Muscle of back (tissue), 3 donors: ENCODE measurements at regions not wholly inside any gene's neighbourhood (a gene's known extent, or its start where the extent isn't known, plus 50 kb on each side); places are given as distances from the start of the nearest gene placed in this dataset.

ENCODE experiments used
- DNase-seq, 3 donors: peaks; one replicate each; pipeline versions ENCODE4 v3.0.0 to v3.0.0-alpha.2; 2013

DNA sequence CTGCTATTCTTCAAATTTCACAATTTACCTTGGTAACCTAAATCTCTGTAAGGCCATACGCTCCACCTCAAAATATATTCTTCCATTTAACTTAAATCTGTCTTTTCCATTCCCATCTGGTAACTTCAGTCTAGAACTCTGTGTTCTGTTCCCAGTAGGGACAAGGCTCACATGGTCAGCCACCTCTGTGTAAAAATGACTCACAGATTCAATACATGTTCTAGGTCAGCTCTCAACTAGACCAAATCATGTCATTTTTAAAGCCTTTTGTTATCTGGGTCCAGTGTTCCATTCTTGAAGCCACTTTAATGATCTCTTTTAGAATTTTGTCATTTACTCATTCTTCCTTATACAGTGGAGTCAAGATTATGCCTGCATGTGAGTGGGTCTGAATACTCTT, 315.6 kb upstream of the CITED2 start:
- DNase-seq = no peak

GRCh38 chr6:139687055-139687454, 312.6 kb upstream of the CITED2 start:
- DNase-seq = no peak

DNA sequence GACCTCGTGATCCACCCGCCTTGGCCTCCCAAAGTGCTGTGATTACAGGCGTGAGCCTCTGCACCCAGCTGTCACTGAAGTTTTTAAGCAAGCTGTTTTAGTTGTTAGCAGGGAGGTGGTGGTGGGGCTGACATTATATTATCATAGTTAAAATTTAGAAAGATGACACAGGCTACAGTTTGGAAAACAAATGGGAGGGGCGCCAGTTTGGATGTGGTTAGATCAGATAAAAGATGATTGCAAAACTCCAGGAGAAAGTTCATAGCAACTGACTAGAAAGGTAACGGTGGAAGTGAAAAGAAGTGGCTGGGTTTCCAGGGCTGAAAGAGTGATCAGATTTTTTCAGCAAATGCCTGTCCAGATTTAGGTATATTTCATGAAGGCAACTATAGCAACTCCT, 311.9 kb upstream of the CITED2 start:
- DNase-seq = no peak

DNA sequence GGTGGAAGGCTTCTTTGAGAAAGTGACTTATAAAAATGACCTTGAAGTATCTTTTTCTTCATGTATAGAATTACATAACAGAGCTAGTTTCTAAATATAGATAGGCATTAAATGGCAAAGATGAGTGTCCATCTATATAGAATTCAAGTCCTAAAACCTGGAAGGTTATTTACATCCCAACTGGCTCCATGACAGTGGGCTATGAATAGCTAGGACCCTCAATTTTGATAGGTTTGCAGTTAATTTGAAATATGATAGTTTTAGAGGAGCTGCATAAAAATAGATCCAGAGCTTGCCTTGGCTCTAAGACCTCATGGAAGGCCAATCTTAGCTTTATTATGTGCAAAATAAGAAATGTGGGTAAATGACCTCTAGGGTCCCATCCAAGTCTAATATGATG, 310.6 kb upstream of the CITED2 start:
- DNase-seq = no peak

GRCh38 chr6:139680819-139681218, 306.4 kb upstream of the CITED2 start:
- peak in 1 of 3 donors; percentile 8 for DNase-seq

DNA sequence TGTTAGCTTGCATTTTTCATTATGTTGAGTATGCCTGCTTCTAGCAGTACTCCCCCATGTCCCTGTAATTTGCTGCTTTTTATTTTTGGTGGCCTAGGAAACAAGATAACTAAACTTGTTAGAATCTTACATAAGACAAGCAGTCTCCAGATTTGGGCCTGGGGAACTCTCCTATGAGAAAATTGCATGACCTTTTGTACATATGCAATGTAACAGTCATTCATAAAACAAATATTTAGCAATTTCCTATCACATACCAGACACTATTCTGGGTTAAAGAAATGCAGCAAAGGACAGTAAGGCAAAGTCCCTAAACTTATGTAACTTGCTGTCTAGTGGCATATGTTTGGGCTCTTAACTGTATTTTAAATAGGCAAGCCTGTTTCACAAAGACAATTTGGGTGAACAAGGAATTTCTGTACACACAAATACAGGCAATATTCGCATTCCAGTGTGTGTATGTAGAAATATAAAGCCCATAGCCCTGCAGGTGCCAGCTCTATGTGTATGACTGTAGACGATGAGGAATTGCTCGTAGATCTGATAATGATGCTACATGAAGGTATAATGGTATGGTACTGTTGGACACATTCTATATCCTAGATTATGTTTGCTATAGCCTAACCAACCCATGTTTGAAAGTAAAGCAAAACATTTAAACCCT, 305.2 kb upstream of the CITED2 start:
- peak; percentile 15 to 54 (median 20) for DNase-seq

- DNase-seq = no peak
Measured at GRCh38 chr6:139676718-139677117, 302.3 kb upstream of the CITED2 start.

- DNase-seq = no peak
Measured at GRCh38 chr6:139666284-139666683, 291.8 kb upstream of the CITED2 start.

- no peak for DNase-seq
Measured at GRCh38 chr6:139663996-139664395, 289.5 kb upstream of the CITED2 start.

- DNase-seq = no peak
Measured at GRCh38 chr6:139659711-139660110, 285.3 kb upstream of the CITED2 start.

- no peak for DNase-seq
Measured at GRCh38 chr6:139659196-139659595, 284.7 kb upstream of the CITED2 start.

DNA sequence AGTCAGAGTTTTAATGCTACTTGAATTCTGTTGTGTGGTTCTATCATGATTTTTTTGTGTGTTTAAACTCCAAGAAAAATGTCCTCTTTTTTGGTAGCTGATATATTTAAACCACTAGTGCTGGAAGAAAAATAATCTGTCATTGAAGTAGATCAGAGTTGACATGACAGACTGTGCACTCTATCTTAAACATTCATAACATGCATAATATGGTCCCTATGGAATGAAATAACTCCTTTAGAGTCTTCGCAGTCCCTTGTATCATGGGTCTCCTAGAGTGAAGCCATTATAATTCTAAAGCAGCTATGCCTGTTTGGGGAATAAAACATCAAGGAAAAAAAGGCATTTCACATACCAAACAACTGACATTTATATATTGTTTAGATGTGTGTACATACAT, 282.7 kb upstream of the CITED2 start:
- no peak for DNase-seq

DNA sequence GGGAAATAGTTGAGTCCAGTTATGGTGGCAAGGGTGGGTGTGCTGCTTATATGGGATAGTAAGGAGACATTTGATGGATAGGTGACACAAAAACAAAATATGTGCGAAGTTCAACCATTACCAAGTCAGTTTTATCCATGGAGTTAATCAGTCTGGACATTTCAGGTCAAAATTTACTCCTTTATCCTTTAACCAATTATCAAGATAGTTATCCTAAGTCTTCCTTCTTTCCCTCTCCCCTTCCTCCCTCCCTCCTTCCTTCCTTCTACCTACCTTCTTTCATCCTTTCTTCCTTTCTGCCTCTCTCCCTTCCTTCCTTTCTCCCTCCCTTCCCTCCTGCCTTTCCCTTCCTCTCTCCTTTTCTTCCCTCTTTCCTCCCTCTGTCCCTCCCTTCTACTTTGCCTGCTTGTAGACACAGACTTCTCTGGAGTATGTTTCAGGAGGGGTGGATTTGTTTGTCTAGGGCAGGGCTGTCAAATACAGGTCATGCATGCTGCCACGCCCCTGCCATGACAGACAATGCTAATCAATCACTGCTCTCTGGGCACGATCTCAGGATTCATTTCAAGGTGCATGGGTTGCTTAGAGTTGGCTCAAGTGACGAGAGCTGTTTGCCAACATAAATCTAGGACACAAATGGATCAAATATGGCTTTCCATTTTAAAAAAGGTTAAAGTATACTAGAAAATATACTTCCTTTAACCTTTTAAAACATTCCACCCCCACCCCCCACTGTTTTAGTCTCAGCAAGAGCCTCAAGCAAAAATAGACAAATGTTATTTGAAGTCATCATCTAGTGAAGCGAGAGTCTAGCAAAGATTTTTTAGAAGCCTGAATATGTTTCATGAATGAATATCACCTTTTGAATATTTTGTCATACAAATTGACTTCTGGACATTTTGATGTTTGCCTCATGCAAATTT, 281.6 kb upstream of the CITED2 start:
- DNase-seq = no peak

DNA sequence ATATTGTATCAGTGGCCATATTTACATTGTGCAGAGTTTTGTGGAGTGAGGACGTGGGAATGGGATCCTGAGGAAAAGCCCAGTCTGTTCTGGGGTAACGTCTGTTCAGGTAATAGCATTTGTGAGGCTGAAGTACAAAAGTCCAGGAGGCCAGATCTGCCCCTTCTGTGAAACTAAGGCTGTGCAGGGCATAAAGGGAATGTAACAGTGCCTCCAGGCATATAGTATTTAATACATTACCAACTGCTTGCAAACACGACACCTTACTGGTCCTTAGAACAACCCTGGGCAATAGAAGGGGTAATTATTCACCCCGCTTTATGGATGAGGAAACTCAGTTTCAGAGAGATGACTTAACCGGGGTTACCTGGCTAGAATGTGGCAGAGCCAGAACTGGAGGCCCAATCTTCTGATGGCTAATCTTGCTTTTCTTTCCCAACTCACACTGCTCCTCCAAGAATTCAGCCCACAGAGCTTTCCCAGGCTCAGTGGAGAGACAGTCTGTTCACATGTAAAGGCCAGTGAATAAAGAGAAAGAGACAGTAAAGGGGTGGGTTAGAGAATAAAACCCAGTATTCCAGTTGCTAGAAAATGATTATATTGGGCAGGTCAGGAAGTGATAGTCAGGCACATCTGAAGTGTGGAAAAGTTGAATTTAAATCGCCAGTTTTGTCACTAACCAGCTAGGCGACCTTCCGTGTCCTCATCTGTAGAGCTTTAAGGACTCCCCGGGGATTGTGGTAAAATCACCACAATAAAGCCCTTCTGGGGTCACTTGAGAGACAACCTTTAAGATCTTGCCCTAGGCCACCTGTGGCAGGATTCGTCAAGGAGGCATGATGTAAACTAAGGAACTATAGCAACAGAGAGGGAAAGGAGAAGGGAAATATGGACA, 280.7 kb upstream of the CITED2 start:
- DNase-seq = no peak

DNA sequence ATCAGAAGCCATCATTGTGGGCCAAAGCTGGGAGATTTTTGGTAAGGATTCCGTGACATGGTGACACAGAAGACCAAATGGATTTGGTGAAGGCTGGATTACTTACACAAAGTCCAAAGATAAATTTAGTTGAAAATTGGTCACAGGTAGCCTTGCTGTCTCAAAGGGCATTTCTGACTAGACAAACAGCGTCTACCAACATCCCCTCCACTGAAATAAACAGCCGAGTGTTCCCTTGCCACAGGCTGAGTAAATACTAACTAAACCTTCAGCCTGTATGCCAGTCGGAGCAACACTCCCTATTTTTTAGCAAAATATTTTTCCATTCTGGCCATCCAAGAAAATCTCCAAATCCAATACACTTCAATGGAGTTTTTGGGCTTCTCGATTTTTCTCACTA, 279.9 kb upstream of the CITED2 start:
- no peak for DNase-seq

DNA sequence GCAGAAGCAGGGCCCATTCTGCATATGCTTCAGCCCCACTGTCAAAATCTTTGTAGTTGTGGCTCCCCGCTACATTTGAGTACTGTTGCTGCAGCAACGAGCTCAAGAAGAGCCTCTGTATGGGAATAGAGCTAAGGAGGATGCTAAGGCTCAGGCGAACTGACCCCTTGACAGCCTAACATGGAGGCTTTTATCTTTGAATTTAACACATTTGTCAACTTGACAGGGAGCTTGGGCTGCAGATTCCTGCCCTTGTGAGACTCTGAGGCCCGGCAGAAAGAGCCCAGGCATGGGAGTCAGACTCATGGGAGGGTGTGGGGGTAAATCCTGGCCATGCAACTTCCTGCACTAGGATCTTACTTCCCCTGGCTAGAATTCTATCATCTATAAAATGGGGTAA, 278.7 kb upstream of the CITED2 start:
- no peak for DNase-seq

GRCh38 chr6:139650941-139651340, 276.5 kb upstream of the CITED2 start:
- no peak for DNase-seq

GRCh38 chr6:139649732-139650131, 275.3 kb upstream of the CITED2 start:
- no peak for DNase-seq

DNA sequence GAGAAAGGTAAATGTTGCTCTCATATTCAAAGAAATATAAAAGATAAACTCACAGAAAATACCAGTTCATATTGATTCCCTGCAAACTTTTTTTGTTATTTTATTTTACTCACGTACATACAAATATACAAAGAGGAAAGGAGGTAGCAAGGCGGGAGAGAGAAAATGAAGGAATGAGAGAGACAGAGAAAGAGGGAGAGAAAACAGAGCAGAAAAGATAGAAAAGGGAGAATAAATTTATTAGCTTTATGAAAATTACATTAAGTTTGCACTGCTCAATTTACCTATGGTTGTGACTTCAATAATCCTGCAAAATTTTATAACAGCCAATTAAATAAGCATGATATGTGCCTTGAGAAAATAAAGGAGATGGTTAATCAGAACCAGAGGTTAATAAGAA, 274.7 kb upstream of the CITED2 start:
- DNase-seq = no peak

- no peak for DNase-seq
Measured at GRCh38 chr6:139648430-139649000, 274.1 kb upstream of the CITED2 start.

GRCh38 chr6:139647841-139648240, 273.4 kb upstream of the CITED2 start:
- no peak for DNase-seq

DNA sequence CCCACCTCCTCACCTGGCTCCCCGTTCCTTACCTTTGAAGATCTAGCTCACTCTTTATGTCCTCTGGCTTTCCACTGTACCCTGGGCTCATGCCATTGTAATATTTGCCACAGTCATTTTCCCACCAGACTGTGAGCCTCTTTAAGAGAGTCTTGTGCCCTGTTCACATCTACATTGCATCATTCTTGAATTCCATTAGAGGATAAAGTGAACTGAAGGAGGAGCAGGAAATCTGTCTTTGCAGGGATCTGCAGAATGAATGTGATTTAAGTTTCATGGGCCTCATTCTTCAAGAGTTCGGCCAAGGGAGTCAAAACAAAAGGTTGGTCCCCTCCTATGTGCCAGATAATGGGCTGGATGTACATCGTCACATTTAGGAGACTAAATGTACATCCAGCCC, 272.6 kb upstream of the CITED2 start:
- no peak for DNase-seq
